IPS-15b (cell line): ENCODE measurements at regions not wholly inside any gene's neighbourhood (a gene's known extent, or its start where the extent isn't known, plus 50 kb on each side); places are given as distances from the start of the nearest gene placed in this dataset.
"Not testable (repeated sequence)": the region's sequence is repeated elsewhere in the genome, so short reads cannot be mapped to it uniquely, and the experiment has no call there.

ENCODE experiments used
- H3K27me3 ChIP-seq: one replicate; pipeline ENCODE4 v1.6.1; 2013; ENCODE audit warnings: low read length; ENCODE audit not compliant: control insufficient read depth, insufficient read depth
- H3K36me3 ChIP-seq: one replicate; pipeline ENCODE4 v1.6.1; 2013; ENCODE audit warnings: low read length; ENCODE audit not compliant: control insufficient read depth, insufficient read depth
- H3K4me1 ChIP-seq: one replicate; pipeline ENCODE4 v1.6.1; 2013; ENCODE audit warnings: mild to moderate bottlenecking, low read length; ENCODE audit not compliant: control insufficient read depth, insufficient read depth
- H3K4me3 ChIP-seq: one replicate; pipeline ENCODE4 v1.5.1; 2013; ENCODE audit warnings: low read depth, low read length
- H3K9ac ChIP-seq: one replicate; pipeline ENCODE4 v1.6.1; 2013; ENCODE audit warnings: low read depth, mild to moderate bottlenecking, low read length
- H3K9me3 ChIP-seq: one replicate; pipeline ENCODE4 v1.6.1; 2013; ENCODE audit warnings: mild to moderate bottlenecking, low read length; ENCODE audit not compliant: control insufficient read depth, insufficient read depth

GRCh38 chr2:34142531-34143008 is 543.5 kb upstream of the FAM98A start:
- not testable (repeated sequence) for H3K9ac ChIP-seq

GRCh38 chr2:34133065-34133464 is 534.0 kb upstream of the FAM98A start:
- H3K9me3 ChIP-seq, H3K4me1 ChIP-seq, H3K9ac ChIP-seq, H3K36me3 ChIP-seq, H3K4me3 ChIP-seq, H3K27me3 ChIP-seq: not testable (repeated sequence)

More at GRCh38 chr2:34142531-34143008, 543.5 kb upstream of the FAM98A start:
- not testable (repeated sequence) for H3K4me3 ChIP-seq, H3K27me3 ChIP-seq, H3K36me3 ChIP-seq, H3K9me3 ChIP-seq, H3K4me1 ChIP-seq

- H3K9ac ChIP-seq = no peak overlapping the region
Measured at GRCh38 chr2:34126279-34126678, 527.2 kb upstream of the FAM98A start.

GRCh38 chr2:34123996-34124785 is 525.1 kb upstream of the FAM98A start:
- Histone ChIP-seq H3K9ac (no peak overlapping the region), H3K4me3 (no peak overlapping the region), H3K27me3 (no peaks in the 10 kb centered on the region), H3K9me3 (no peaks in the 10 kb centered on the region), H3K4me1 (no peaks in the 10 kb centered on the region), H3K36me3 (no peaks in the 10 kb centered on the region)

More at GRCh38 chr2:34126279-34126678, 527.2 kb upstream of the FAM98A start:
- Histone ChIP-seq H3K27me3 (no peaks in the 10 kb centered on the region), H3K9me3 (no peaks in the 10 kb centered on the region), H3K4me1 (no peaks in the 10 kb centered on the region), H3K36me3 (no peaks in the 10 kb centered on the region), H3K4me3 (no peak overlapping the region)

- no peak overlapping the region for H3K4me3 ChIP-seq
- no peaks in the 10 kb centered on the region for H3K4me1 ChIP-seq
- no peaks in the 10 kb centered on the region for H3K9me3 ChIP-seq
- no peaks in the 10 kb centered on the region for H3K36me3 ChIP-seq
- H3K27me3 ChIP-seq = no peaks in the 10 kb centered on the region
- no peak overlapping the region for H3K9ac ChIP-seq
Measured at GRCh38 chr2:34121076-34121475, 522.0 kb upstream of the FAM98A start.

GRCh38 chr2:34115076-34115475 is 516.0 kb upstream of the FAM98A start:
- Histone ChIP-seq H3K4me1 (no peaks in the 10 kb centered on the region), H3K4me3 (no peak overlapping the region), H3K27me3 (no peaks in the 10 kb centered on the region), H3K9me3 (no peaks in the 10 kb centered on the region), H3K36me3 (no peaks in the 10 kb centered on the region), H3K9ac (no peak overlapping the region)

GRCh38 chr2:34112161-34112560 is 513.1 kb upstream of the FAM98A start:
- Histone ChIP-seq H3K9me3 (no peaks in the 10 kb centered on the region), H3K4me1 (no peaks in the 10 kb centered on the region), H3K9ac (no peak overlapping the region), H3K27me3 (no peaks in the 10 kb centered on the region), H3K36me3 (no peaks in the 10 kb centered on the region), H3K4me3 (no peak overlapping the region)

GRCh38 chr2:34110392-34110791 is 511.3 kb upstream of the FAM98A start:
- H3K27me3 ChIP-seq = no peaks in the 10 kb centered on the region

GRCh38 chr2:34107811-34108210 is 508.7 kb upstream of the FAM98A start:
- H3K36me3 ChIP-seq = no peaks in the 10 kb centered on the region
- no peaks in the 10 kb centered on the region for H3K9me3 ChIP-seq
- H3K4me3 ChIP-seq = no peak overlapping the region
- no peaks in the 10 kb centered on the region for H3K27me3 ChIP-seq
- no peak overlapping the region for H3K9ac ChIP-seq
- H3K4me1 ChIP-seq = no peaks in the 10 kb centered on the region

More at GRCh38 chr2:34110392-34110791, 511.3 kb upstream of the FAM98A start:
- no peak overlapping the region for H3K9ac ChIP-seq
- H3K36me3 ChIP-seq = no peaks in the 10 kb centered on the region
- H3K4me1 ChIP-seq = no peaks in the 10 kb centered on the region
- H3K9me3 ChIP-seq = no peaks in the 10 kb centered on the region
- no peak overlapping the region for H3K4me3 ChIP-seq

- no peaks in the 10 kb centered on the region for H3K27me3 ChIP-seq
- no peaks in the 10 kb centered on the region for H3K4me1 ChIP-seq
- H3K4me3 ChIP-seq = no peak overlapping the region
- H3K9ac ChIP-seq = no peak overlapping the region
- H3K9me3 ChIP-seq = no peaks in the 10 kb centered on the region
- H3K36me3 ChIP-seq = no peaks in the 10 kb centered on the region
Measured at GRCh38 chr2:34105006-34105767, 506.1 kb upstream of the FAM98A start.

GRCh38 chr2:34104601-34105000 is 505.5 kb upstream of the FAM98A start:
- H3K9me3 ChIP-seq = no peaks in the 10 kb centered on the region
- no peak overlapping the region for H3K9ac ChIP-seq
- no peaks in the 10 kb centered on the region for H3K36me3 ChIP-seq
- no peaks in the 10 kb centered on the region for H3K4me1 ChIP-seq
- no peaks in the 10 kb centered on the region for H3K27me3 ChIP-seq
- no peak overlapping the region for H3K4me3 ChIP-seq

- Histone ChIP-seq H3K9me3 (no peaks in the 10 kb centered on the region), H3K27me3 (no peaks in the 10 kb centered on the region), H3K9ac (no peak overlapping the region), H3K36me3 (no peaks in the 10 kb centered on the region), H3K4me1 (no peaks in the 10 kb centered on the region), H3K4me3 (no peak overlapping the region)
Measured at GRCh38 chr2:34103437-34103836, 504.3 kb upstream of the FAM98A start.
